ENCODE measurements at regions not wholly inside any gene's neighbourhood (a gene's known extent, or its start where the extent isn't known, plus 50 kb on each side); places are given as distances from the start of the nearest gene placed in this dataset.

GRCh38 chr2:7444626-7445025 is 527.4 kb downstream of the RNF144A start:
- TF ChIP-seq ZNF629 (tag by site-specific recombination; IDR thresholded peaks at IDR 0.05) (no peak), ELK4 (IDR thresholded peaks at IDR 0.05; ENCODE audit: borderline replicate concordance, low read depth, low read length) (no peak), ZIC2 (tag by site-specific recombination; IDR thresholded peaks at IDR 0.05) (no peak), ZNF530 (tag by site-specific recombination; IDR thresholded peaks at IDR 0.05; ENCODE audit: low read depth) (no peak), ZFP3 (tag by site-specific recombination; IDR thresholded peaks at IDR 0.05; ENCODE audit: low read depth) (no peak), ZBTB1 (tag by site-specific recombination; IDR thresholded peaks at IDR 0.05) (no peak), KLF9 (tag by site-specific recombination; IDR thresholded peaks at IDR 0.05; ENCODE audit: low read depth) (no peak)
- TF ChIP-seq, protein P1, sequence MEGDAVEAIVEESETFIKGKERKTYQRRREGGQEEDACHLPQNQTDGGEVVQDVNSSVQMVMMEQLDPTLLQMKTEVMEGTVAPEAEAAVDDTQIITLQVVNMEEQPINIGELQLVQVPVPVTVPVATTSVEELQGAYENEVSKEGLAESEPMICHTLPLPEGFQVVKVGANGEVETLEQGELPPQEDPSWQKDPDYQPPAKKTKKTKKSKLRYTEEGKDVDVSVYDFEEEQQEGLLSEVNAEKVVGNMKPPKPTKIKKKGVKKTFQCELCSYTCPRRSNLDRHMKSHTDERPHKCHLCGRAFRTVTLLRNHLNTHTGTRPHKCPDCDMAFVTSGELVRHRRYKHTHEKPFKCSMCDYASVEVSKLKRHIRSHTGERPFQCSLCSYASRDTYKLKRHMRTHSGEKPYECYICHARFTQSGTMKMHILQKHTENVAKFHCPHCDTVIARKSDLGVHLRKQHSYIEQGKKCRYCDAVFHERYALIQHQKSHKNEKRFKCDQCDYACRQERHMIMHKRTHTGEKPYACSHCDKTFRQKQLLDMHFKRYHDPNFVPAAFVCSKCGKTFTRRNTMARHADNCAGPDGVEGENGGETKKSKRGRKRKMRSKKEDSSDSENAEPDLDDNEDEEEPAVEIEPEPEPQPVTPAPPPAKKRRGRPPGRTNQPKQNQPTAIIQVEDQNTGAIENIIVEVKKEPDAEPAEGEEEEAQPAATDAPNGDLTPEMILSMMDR (tag by site-specific recombination; IDR thresholded peaks at IDR 0.05): no peak
- TF ChIP-seq, protein P2, sequence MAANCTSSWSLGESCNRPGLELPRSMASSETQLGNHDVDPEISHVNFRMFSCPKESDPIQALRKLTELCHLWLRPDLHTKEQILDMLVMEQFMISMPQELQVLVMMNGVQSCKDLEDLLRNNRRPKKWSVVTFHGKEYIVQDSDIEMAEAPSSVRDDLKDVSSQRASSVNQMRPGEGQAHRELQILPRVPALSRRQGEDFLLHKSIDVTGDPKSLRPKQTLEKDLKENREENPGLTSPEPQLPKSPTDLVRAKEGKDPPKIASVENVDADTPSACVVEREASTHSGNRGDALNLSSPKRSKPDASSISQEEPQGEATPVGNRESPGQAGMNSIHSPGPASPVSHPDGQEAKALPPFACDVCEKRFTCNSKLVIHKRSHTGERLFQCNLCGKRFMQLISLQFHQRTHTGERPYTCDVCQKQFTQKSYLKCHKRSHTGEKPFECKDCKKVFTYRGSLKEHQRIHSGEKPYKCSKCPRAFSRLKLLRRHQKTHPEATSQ (tag by site-specific recombination; IDR thresholded peaks at IDR 0.05): no peak
